ENCODE measurements at regions not wholly inside any gene's neighbourhood (a gene's known extent, or its start where the extent isn't known, plus 50 kb on each side); places are given as distances from the start of the nearest gene placed in this dataset.

GRCh38 chr2:128405981-128406613, 87.4 kb upstream of the HS6ST1 start (continued):
- TF ChIP-seq RXRA (IDR thresholded peaks at IDR 0.05), result no peak

GRCh38 chr2:128406736-128407554, 88.3 kb upstream of the HS6ST1 start:
- H3K4me3 ChIP-seq (ENCODE audit: low read depth in 1 of 3, low read length in 3 of 3), result no peak overlapping the region
- WGBS, result 84% methylated on average over 18 of the region's 18 CpGs
- H3K27ac ChIP-seq (ENCODE audit: low read depth in 1 of 2, low read length in 2 of 2), result no peak overlapping the region
- H3K9me3 ChIP-seq (ENCODE audit: control insufficient read depth in 4 of 4, low read length in 3 of 4), result no peaks in the 10 kb centered on the region
- no peaks in the 10 kb centered on the region for H3K4me1 ChIP-seq (ENCODE audit: control insufficient read depth in 4 of 4, insufficient read depth in 4 of 4, low read length in 3 of 4)
- TF ChIP-seq ZBTB33 (IDR thresholded peaks at IDR 0.05) (no peak), MAX (IDR thresholded peaks at IDR 0.05) (no peak), JUND (IDR thresholded peaks at IDR 0.05) (no peak), TAF1 (conservative IDR thresholded peaks at IDR 0.05) (no peak), ATF3 (IDR thresholded peaks at IDR 0.05) (no peak), REST (IDR thresholded peaks at IDR 0.05) (no peak), GABPA (IDR thresholded peaks at IDR 0.05 in 1 of 2, conservative IDR thresholded peaks at IDR 0.05 in 1 of 2) (no peak), HNF4G (IDR thresholded peaks at IDR 0.05) (no peak), FOXA2 (IDR thresholded peaks at IDR 0.05) (no peak)
- no peak overlapping the region for H3K9ac ChIP-seq (ENCODE audit: low read depth in 1 of 2, low read length in 2 of 2)
- DNase-seq (ENCODE audit: low spot score), result peak; percentile 30
- no peaks in the 10 kb centered on the region for H3K27me3 ChIP-seq (ENCODE audit: control insufficient read depth in 4 of 4, insufficient read depth in 4 of 4, low read length in 3 of 4)
- no peaks in the 10 kb centered on the region for H3K36me3 ChIP-seq (ENCODE audit: control insufficient read depth in 4 of 4, insufficient read depth in 3 of 4, low read depth in 1 of 4, low read length in 3 of 4)

- no peaks in the 10 kb centered on the region for H3K27me3 ChIP-seq (ENCODE audit: control insufficient read depth in 4 of 4, insufficient read depth in 4 of 4, low read length in 3 of 4)
- H3K9ac ChIP-seq (ENCODE audit: low read depth in 1 of 2, low read length in 2 of 2), result no peak overlapping the region
- H3K36me3 ChIP-seq (ENCODE audit: control insufficient read depth in 4 of 4, insufficient read depth in 3 of 4, low read depth in 1 of 4, low read length in 3 of 4), result no peaks in the 10 kb centered on the region
- no peaks in the 10 kb centered on the region for H3K4me1 ChIP-seq (ENCODE audit: control insufficient read depth in 4 of 4, insufficient read depth in 4 of 4, low read length in 3 of 4)
- no peak overlapping the region for H3K27ac ChIP-seq (ENCODE audit: low read depth in 1 of 2, low read length in 2 of 2)
- no peaks in the 10 kb centered on the region for H3K9me3 ChIP-seq (ENCODE audit: control insufficient read depth in 4 of 4, low read length in 3 of 4)
- DNase-seq (ENCODE audit: low spot score), result peak; percentile 24
- H3K4me3 ChIP-seq (ENCODE audit: low read depth in 1 of 3, low read length in 3 of 3), result no peak overlapping the region
- TF ChIP-seq CTCF (IDR thresholded peaks at IDR 0.05; ENCODE audit: low read depth, low read length, missing input control) (no peak), FOXA2 (IDR thresholded peaks at IDR 0.05) (no peak), HNF4G (IDR thresholded peaks at IDR 0.05) (no peak), FOXA1 (IDR thresholded peaks at IDR 0.05) (no peak), TAF1 (conservative IDR thresholded peaks at IDR 0.05) (no peak)
- WGBS, result 83% methylated on average over 17 of the region's 17 CpGs
Measured at GRCh38 chr2:128408349-128409305, 90.0 kb upstream of the HS6ST1 start.

All from liver (tissue), 8 donors.